ENCODE measurements at regions not wholly inside any gene's neighbourhood (a gene's known extent, or its start where the extent isn't known, plus 50 kb on each side); places are given as distances from the start of the nearest gene placed in this dataset.

DNA sequence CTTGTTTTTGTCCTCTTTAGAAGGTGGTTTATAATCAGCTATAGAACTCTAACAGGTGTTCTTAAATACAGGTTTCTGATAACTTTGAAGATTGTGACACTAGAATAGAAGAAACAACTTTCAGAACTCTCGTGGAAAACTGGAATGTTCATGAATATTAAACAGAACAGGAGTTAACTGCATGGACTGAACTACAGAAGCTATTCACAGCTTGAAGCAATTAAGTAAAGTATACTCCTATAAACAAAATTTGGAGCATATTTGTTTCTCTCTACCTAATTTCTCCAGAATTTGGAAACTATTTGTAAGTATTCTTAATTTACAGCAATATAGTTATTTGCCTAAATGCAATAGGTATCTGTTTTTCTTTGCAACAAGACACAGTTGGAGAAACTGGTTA, 824.8 kb downstream of the ADGRL2 start:
- Histone ChIP-seq H3K9me3 (ENCODE audit: low read depth, low read length) (peaks cover 2% of the 10 kb centered on the region), H2AFZ (ENCODE audit: low read length) (no peak overlapping the region), H4K20me1 (ENCODE audit: insufficient read depth, low read length) (no peaks in the 10 kb centered on the region), H3K4me1 (ENCODE audit: insufficient read depth, low read length) (no peaks in the 10 kb centered on the region), H3K36me3 (ENCODE audit: insufficient read depth, low read length) (no peaks in the 10 kb centered on the region), H3K4me2 (ENCODE audit: insufficient read depth, low read length) (no peak overlapping the region), H3K4me3 (ENCODE audit: insufficient read depth, low read length) (no peak overlapping the region), H3K79me2 (ENCODE audit: insufficient read depth, low read length) (no peaks in the 10 kb centered on the region), H3K27ac (ENCODE audit: low read depth, low read length) (no peak overlapping the region), H3K27me3 (ENCODE audit: insufficient read depth, low read length) (no peaks in the 10 kb centered on the region)
- TF ChIP-seq, protein P1, sequence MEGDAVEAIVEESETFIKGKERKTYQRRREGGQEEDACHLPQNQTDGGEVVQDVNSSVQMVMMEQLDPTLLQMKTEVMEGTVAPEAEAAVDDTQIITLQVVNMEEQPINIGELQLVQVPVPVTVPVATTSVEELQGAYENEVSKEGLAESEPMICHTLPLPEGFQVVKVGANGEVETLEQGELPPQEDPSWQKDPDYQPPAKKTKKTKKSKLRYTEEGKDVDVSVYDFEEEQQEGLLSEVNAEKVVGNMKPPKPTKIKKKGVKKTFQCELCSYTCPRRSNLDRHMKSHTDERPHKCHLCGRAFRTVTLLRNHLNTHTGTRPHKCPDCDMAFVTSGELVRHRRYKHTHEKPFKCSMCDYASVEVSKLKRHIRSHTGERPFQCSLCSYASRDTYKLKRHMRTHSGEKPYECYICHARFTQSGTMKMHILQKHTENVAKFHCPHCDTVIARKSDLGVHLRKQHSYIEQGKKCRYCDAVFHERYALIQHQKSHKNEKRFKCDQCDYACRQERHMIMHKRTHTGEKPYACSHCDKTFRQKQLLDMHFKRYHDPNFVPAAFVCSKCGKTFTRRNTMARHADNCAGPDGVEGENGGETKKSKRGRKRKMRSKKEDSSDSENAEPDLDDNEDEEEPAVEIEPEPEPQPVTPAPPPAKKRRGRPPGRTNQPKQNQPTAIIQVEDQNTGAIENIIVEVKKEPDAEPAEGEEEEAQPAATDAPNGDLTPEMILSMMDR (IDR thresholded peaks at IDR 0.05; ENCODE audit: extremely low read depth, low read depth, low read length): no peak
- no peak for DNase-seq (ENCODE audit: insufficient read length, low spot score, missing footprints)

DNA sequence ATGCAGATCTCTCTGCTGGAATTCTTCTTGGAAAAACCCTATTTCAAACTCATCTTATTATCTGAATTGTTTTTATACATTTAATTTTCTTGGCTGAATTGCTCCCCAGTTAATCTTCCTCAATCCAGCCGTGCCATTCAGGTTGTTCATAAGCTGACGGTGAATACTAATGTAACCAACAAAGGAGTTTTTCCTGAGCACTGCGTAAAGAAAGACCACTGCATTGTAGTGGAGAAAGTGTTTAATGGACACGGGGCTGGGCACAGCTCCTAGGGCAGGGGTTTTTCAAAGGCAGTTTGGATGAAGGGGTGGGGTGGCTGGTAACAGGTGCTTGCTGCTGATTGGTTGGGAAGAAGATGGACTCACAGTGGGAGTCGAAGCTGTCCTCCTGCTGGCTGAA, 820.3 kb downstream of the ADGRL2 start:
- TF ChIP-seq, protein P1 (IDR thresholded peaks at IDR 0.05; ENCODE audit: extremely low read depth, low read depth, low read length): no peak
- no peaks in the 10 kb centered on the region for H3K79me2 ChIP-seq (ENCODE audit: insufficient read depth, low read length)
- H3K4me2 ChIP-seq (ENCODE audit: insufficient read depth, low read length): no peak overlapping the region
- no peak overlapping the region for H3K27ac ChIP-seq (ENCODE audit: low read depth, low read length)
- no peaks in the 10 kb centered on the region for H3K9me3 ChIP-seq (ENCODE audit: low read depth, low read length)
- DNase-seq (ENCODE audit: insufficient read length, low spot score, missing footprints): no peak
- H4K20me1 ChIP-seq (ENCODE audit: insufficient read depth, low read length): no peaks in the 10 kb centered on the region
- no peaks in the 10 kb centered on the region for H3K36me3 ChIP-seq (ENCODE audit: insufficient read depth, low read length)
- H3K4me1 ChIP-seq (ENCODE audit: insufficient read depth, low read length): no peaks in the 10 kb centered on the region
- no peaks in the 10 kb centered on the region for H3K27me3 ChIP-seq (ENCODE audit: insufficient read depth, low read length)
- H3K4me3 ChIP-seq (ENCODE audit: insufficient read depth, low read length): no peak overlapping the region
- H2AFZ ChIP-seq (ENCODE audit: low read length): no peak overlapping the region

DNA sequence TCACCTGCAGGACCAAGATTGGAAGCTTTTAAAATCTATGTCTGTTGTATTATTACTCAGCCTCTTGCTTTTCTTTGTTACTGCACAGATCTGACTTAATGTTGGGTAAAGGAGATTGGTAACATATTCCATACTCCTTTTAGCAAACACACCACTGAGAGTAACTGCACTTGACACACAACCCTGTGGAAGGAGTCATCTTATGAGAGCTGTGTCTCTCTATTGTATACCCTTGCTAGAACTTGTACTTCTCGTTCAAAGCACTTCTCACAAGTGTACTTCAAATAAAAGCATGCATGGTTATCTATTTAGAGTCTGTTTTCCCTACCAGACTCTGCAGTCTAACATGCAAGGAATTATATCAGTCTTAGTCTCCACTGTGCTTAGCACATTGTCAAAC, 813.4 kb downstream of the ADGRL2 start:
- Histone ChIP-seq H4K20me1 (ENCODE audit: insufficient read depth, low read length) (no peaks in the 10 kb centered on the region), H3K27me3 (ENCODE audit: insufficient read depth, low read length) (no peaks in the 10 kb centered on the region), H3K27ac (ENCODE audit: low read depth, low read length) (no peak overlapping the region), H3K4me3 (ENCODE audit: insufficient read depth, low read length) (no peak overlapping the region), H3K36me3 (ENCODE audit: insufficient read depth, low read length) (no peaks in the 10 kb centered on the region), H3K79me2 (ENCODE audit: insufficient read depth, low read length) (no peaks in the 10 kb centered on the region), H3K9me3 (ENCODE audit: low read depth, low read length) (no peaks in the 10 kb centered on the region), H3K4me2 (ENCODE audit: insufficient read depth, low read length) (no peak overlapping the region), H3K4me1 (ENCODE audit: insufficient read depth, low read length) (no peaks in the 10 kb centered on the region), H2AFZ (ENCODE audit: low read length) (no peak overlapping the region)
- no peak for DNase-seq (ENCODE audit: insufficient read length, low spot score, missing footprints)
- TF ChIP-seq, protein P1 (IDR thresholded peaks at IDR 0.05; ENCODE audit: extremely low read depth, low read depth, low read length): no peak

DNA sequence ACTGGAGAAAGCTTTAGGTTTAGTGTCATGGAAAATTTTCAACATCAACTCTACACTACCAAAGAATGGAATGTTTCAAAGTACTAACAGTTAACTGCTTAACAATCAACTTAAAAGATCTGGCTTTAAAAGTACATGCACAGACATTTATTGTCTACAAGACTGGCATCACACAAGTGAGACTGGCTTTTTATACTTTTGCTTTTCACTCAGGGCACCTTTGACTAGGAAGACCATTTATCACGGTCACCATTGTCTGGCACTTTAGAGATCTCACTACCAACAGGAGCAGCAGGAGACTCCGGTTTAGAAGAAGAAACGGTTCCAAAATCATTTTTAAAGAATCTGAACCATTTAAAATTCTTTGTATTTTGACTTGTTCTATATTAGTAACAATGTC, 812.3 kb downstream of the ADGRL2 start:
- Histone ChIP-seq H3K79me2 (ENCODE audit: insufficient read depth, low read length) (no peaks in the 10 kb centered on the region), H2AFZ (ENCODE audit: low read length) (no peak overlapping the region), H3K27me3 (ENCODE audit: insufficient read depth, low read length) (no peaks in the 10 kb centered on the region), H4K20me1 (ENCODE audit: insufficient read depth, low read length) (no peaks in the 10 kb centered on the region), H3K4me2 (ENCODE audit: insufficient read depth, low read length) (no peak overlapping the region), H3K9me3 (ENCODE audit: low read depth, low read length) (no peaks in the 10 kb centered on the region), H3K36me3 (ENCODE audit: insufficient read depth, low read length) (no peaks in the 10 kb centered on the region), H3K27ac (ENCODE audit: low read depth, low read length) (no peak overlapping the region), H3K4me1 (ENCODE audit: insufficient read depth, low read length) (no peaks in the 10 kb centered on the region), H3K4me3 (ENCODE audit: insufficient read depth, low read length) (no peak overlapping the region)
- no peak for DNase-seq (ENCODE audit: insufficient read length, low spot score, missing footprints)
- TF ChIP-seq, protein P1 (IDR thresholded peaks at IDR 0.05; ENCODE audit: extremely low read depth, low read depth, low read length): no peak
